Lower lobe of right lung (tissue), 2 donors: ENCODE measurements at regions not wholly inside any gene's neighbourhood (a gene's known extent, or its start where the extent isn't known, plus 50 kb on each side); places are given as distances from the start of the nearest gene placed in this dataset.

Experiments used
- ATAC-seq, 2 donors: fragments of 200-7000 bp; cut with Tn5 transposase; one replicate each; pipeline ENCODE4 v1.9.1; 2020 to 2022; ENCODE audit warnings: mild to moderate bottlenecking in 2 of 2, moderate library complexity in 2 of 2
- DNase-seq: peaks from one replicate; pipeline ENCODE4 v3.0.0-alpha.2; 2020
- H3K27ac ChIP-seq: fragments of 200-600 bp; one replicate; pipeline ENCODE4 v1.8.0; 2022
- H3K27me3 ChIP-seq: fragments of 200-600 bp; one replicate; pipeline ENCODE4 v1.8.0; 2022; ENCODE audit warnings: low read depth
- H3K36me3 ChIP-seq: fragments of 200-600 bp; one replicate; pipeline ENCODE4 v1.8.0; 2022; ENCODE audit warnings: mild to moderate bottlenecking
- H3K4me1 ChIP-seq: fragments of 200-600 bp; one replicate; pipeline ENCODE4 v1.8.0; 2022
- H3K4me3 ChIP-seq: fragments of 200-600 bp; one replicate; pipeline ENCODE4 v1.8.0; 2022; ENCODE audit warnings: mild to moderate bottlenecking
- H3K9me3 ChIP-seq: fragments of 200-600 bp; one replicate; pipeline ENCODE4 v1.8.0; 2022
- CTCF ChIP-seq: fragments of 200-600 bp; IDR thresholded peaks from one replicate; pipeline ENCODE4 v1.8.0; 2022; ENCODE audit warnings: antibody characterized with exemption, mild to moderate bottlenecking
- intact Hi-C: fragments of 100-400 bp; cut with DNase I; formaldehyde crosslinking; loops from one replicate; pipeline ENCODE4 v1.11.0; 2022
- donor health status: DM: no; HTN: yes; CAD: no; lungs with severe emphysema.

GRCh38 chr10:33040436-33040835 lies 82.4 kb upstream of the ITGB1 start:
- Histone ChIP-seq H3K4me1 (no peaks in the 10 kb centered on the region), H3K4me3 (no peak overlapping the region), H3K27ac (no peak overlapping the region), H3K9me3 (no peaks in the 10 kb centered on the region), H3K36me3 (no peaks in the 10 kb centered on the region), H3K27me3 (no peaks in the 10 kb centered on the region)
- ATAC-seq (no peak), DNase-seq (no peak)
- TF ChIP-seq CTCF = no peak
- intact Hi-C loops = no loop called here

GRCh38 chr10:33039181-33039580 lies 81.2 kb upstream of the ITGB1 start:
- no peak overlapping the region for H3K4me3 ChIP-seq
- ATAC-seq (peak in 1 of 2 donors; percentile 71), DNase-seq (no peak)
- intact Hi-C loops = no loop called here
- no peaks in the 10 kb centered on the region for H3K36me3 ChIP-seq
- H3K4me1 ChIP-seq = no peaks in the 10 kb centered on the region
- H3K27me3 ChIP-seq = no peaks in the 10 kb centered on the region
- no peaks in the 10 kb centered on the region for H3K9me3 ChIP-seq
- TF ChIP-seq CTCF = no peak
- no peak overlapping the region for H3K27ac ChIP-seq

GRCh38 chr10:33038672-33039071 lies 80.6 kb upstream of the ITGB1 start:
- Histone ChIP-seq H3K4me1 (no peaks in the 10 kb centered on the region), H3K36me3 (no peaks in the 10 kb centered on the region), H3K4me3 (no peak overlapping the region), H3K27ac (no peak overlapping the region), H3K27me3 (no peaks in the 10 kb centered on the region), H3K9me3 (no peaks in the 10 kb centered on the region)
- ATAC-seq (peak; percentile 55 to 72), DNase-seq (no peak)
- no peak for TF ChIP-seq CTCF
- intact Hi-C loops = no loop called here

GRCh38 chr10:33037726-33038125 lies 79.7 kb upstream of the ITGB1 start:
- intact Hi-C loops = no loop called here
- Histone ChIP-seq H3K27ac (no peak overlapping the region), H3K27me3 (no peaks in the 10 kb centered on the region), H3K4me1 (no peaks in the 10 kb centered on the region), H3K4me3 (no peak overlapping the region), H3K36me3 (no peaks in the 10 kb centered on the region), H3K9me3 (no peaks in the 10 kb centered on the region)
- DNase-seq (no peak), ATAC-seq (peak in 1 of 2 donors; percentile 32)
- TF ChIP-seq CTCF = no peak

GRCh38 chr10:33036670-33037069 lies 78.6 kb upstream of the ITGB1 start:
- no peaks in the 10 kb centered on the region for H3K9me3 ChIP-seq
- DNase-seq = no peak
- intact Hi-C loops = no loop called here
- no peak for ATAC-seq
- TF ChIP-seq CTCF = no peak
- no peak overlapping the region for H3K27ac ChIP-seq
- H3K4me1 ChIP-seq = no peaks in the 10 kb centered on the region
- no peaks in the 10 kb centered on the region for H3K36me3 ChIP-seq
- no peak overlapping the region for H3K4me3 ChIP-seq
- H3K27me3 ChIP-seq = no peaks in the 10 kb centered on the region

GRCh38 chr10:33035411-33035810 lies 77.4 kb upstream of the ITGB1 start:
- H3K27ac ChIP-seq = no peak overlapping the region
- DNase-seq = no peak
- H3K27me3 ChIP-seq = no peaks in the 10 kb centered on the region
- H3K4me3 ChIP-seq = no peak overlapping the region
- H3K4me1 ChIP-seq = no peaks in the 10 kb centered on the region
- no peak for ATAC-seq
- no peaks in the 10 kb centered on the region for H3K9me3 ChIP-seq
- intact Hi-C loops = no loop called here
- no peak for TF ChIP-seq CTCF
- H3K36me3 ChIP-seq = no peaks in the 10 kb centered on the region
